HG02970 (cell line): ENCODE measurements at regions not wholly inside any gene's neighbourhood (a gene's known extent, or its start where the extent isn't known, plus 50 kb on each side); places are given as distances from the start of the nearest gene placed in this dataset.
"Not testable (repeated sequence)": the region's sequence is repeated elsewhere in the genome, so short reads cannot be mapped to it uniquely, and the experiment has no call there.

Experiments used
- ATAC-seq: cut with Tn5 transposase; IDR thresholded peaks from one replicate; pipeline ENCODE4 v1.9.1; 2021; ENCODE audit warnings: mild to moderate bottlenecking, moderate library complexity, moderate number of reproducible peaks; ENCODE audit not compliant: unreplicated experiment, low FRiP score

DNA sequence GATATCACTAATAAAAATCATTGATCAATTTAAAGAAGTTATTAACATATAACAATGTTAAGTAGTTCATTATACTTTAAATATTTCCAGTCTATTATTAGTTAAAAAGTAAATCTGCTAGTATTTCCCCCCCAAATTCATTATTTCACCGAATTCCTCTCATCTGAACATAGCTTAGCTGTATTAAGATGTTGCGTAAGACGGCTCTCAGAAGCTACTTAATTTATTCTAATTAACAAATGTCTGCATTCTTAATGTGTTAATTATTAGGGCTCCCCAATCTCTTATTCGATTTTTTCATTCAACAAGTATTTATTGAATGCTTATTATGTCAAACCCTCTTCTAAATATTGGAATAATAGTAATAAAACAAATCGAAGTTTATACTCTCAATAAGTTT is 290.7 kb downstream of the TRIML1 start:
- no peak for ATAC-seq

DNA sequence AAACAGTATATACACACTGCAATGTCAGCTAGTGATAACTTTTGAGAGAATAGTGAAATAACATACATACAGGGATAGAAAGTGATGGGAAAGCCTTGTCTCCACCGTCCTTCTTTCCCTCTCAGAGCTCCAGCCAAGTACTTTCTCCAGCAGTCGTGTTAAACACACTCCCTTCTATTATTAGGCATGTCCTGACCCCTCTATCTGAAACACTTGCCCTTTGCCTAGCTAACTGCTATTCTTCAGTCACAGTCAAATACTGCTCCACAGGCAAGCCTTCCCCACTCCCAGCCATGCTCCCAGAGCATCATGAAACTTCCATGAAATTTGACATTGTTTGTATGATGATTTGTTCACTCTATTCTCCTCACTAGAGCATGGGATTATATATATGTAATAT is 291.1 kb downstream of the TRIML1 start:
- no peak for ATAC-seq

DNA sequence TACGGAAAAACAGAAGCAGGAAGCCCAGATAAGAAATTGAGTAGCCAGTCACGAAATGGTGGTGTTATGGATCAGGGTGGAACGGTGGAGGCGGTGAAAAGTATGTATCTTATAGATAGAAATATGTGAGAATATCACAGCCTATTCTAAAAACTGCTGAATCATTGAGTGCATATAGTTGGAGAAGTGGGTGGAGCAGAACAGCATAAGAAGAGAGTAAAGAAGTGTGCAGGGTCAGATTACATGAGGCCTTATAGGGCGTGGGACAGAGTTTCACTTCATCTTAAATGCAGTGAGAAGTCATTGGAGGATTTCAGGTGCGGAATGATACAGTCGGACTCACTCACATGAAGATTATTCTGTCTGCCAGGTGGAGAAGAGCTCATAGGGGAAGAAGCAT is 293.1 kb downstream of the TRIML1 start:
- ATAC-seq: no peak

- ATAC-seq: no peak
Observed at GRCh38 chr4:188433741-188434315, 294.6 kb downstream of the TRIML1 start.

DNA sequence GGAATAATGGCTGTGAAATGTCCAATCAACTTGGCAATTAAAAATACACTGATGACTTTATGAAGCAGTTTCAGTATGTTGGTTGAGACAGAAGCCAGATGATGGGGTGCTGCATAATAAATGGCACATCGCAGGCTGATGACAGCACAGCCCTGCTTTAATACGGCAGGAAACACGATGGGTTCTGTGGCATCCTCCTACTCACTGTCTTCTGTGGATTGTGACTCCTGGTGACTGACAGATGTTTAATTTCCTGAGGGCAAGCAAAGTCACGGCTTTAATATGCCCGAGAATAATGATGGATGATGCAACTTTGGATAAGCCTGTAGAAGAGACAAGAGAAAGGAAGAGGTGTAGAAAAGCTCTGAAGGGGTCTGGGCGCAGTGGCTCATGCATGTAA is 295.4 kb downstream of the TRIML1 start:
- ATAC-seq: no peak

- no peak for ATAC-seq
Observed at GRCh38 chr4:188435381-188435780, 296.1 kb downstream of the TRIML1 start.

DNA sequence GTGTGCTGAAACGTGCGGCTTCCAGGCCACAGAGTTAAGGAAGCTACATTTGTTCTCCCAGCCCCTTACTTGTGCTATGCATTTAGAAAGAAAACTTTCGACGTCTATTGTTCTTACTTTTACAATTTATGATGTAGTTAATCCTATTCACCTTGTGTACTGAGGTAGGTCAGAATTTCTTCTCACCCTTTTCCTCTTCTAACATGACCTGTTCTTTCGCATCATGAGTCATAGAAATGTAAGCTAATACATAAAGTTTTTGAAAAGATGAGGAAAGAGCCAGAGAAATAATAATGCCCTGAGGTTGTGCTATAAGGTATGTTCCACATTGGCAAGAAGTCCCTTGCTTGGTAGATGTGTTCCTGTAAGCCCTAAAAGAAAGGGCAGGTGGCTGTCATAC is 298.3 kb downstream of the TRIML1 start:
- no peak for ATAC-seq

DNA sequence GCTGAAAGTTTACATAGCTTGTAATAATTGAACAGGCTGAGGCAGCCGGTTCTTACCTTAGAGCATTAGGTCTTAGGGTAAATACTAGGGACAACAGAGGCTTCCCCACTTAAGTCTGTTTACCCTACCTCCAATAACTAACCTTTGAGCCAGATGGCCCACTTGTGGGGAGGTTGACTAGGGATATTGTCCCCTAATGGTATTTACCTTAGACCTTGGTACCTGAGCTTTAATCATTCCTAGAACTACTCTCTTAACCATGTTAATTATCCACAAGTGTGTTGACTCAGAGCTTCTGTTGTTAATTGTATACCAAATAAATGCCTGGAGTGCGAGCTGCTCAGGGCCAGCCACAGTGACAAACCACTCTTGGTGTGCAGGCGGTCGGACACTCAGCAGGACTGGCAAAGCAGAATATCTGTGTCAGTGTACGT is 299.2 kb downstream of the TRIML1 start:
- not testable (repeated sequence) for ATAC-seq

- no peak for ATAC-seq
Observed at GRCh38 chr4:188439641-188440311, 300.5 kb downstream of the TRIML1 start.

GRCh38 chr4:188444500-188444899 is 305.3 kb downstream of the TRIML1 start:
- ATAC-seq: no peak

GRCh38 chr4:188448996-188449395 is 309.8 kb downstream of the TRIML1 start:
- ATAC-seq: not testable (repeated sequence)

DNA sequence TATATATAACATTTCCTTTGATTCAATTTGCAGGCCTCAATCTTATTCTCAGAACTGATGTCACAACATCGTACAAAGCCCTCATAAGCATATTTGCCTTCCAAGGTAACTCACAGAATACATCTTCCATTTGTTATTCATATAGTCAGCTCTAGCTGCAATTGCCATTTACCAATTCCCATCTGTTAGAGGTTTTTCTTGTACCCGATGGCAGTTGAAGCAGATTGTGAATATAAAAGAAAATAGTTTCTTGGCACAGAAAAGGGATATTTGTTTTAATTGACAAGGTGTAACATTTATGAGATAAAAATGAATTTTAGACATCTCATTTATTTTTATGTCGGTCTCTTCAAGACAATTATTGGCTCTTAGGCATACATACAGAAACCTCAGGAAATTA is 311.3 kb downstream of the TRIML1 start:
- ATAC-seq: no peak

GRCh38 chr4:188452097-188452496 is 312.9 kb downstream of the TRIML1 start:
- no peak for ATAC-seq

DNA sequence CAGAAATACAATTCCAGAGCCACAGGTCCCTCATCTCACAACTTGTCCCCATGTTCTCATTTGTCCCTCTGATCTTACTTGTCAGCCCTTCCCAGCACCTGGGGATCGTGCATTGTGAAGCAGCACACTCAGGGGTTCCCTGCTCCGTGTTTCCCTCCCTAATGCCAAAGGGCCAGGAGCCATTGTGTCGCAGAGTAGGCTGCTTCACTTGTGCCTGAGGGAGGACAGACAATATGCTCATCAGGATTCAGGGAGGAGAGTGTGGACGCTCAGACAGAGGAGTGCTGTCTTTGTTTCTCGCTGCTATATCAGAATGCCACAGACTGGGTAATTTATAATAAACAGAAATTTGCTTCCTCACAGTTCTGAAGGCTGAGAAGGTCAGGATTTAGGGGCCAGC is 315.3 kb downstream of the TRIML1 start:
- ATAC-seq: no peak

DNA sequence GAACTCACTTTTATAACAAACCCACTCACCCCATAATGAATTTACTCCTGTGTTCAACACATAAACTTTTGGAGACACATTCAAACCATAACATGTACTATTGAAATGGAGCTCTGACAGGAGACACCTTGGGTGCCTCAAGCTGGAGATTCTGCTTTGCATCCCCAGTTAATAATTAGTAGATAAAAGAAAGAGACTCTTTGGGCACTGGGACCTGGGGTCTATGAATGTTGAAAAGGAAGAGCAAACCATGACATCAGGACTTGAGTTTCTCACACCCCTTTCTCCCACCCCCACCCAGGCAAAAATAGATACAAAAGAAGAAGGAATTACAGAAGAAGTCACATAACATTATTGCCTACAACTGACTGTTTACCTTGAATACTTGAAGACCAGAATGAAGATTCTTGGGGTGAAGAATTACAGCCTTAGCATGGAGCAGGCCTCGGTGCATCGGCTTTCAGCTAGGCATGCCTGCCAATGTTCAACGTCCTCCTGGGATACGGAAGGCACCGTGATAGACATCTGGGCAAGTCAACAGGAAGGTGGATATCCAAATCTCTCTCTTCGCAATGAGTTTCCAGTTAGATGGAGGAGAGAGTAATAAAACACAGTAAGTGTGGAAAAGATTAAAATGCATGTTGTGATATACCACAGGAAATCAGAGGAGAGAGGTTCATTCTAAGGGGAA is 316.0 kb downstream of the TRIML1 start:
- no peak for ATAC-seq

DNA sequence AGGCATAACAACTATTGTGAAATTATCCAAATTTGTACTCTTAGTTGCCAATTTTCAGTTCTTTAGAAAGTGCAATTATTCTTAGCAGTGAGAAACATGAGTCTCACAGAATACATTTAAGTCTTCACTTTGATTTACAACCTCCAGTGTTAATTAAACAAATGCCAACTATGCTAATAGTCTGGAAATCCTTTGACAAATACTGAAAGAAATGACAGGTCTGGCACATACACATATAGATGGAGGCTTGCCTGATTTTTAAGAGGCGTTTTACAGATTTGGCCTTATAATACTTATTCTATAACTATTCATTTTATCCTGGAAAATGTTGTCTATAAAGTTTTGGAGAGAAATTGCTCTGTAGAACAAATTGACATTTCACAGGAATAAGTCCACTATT is 320.1 kb downstream of the TRIML1 start:
- no peak for ATAC-seq

GRCh38 chr4:188463909-188464308 is 324.7 kb downstream of the TRIML1 start:
- no peak for ATAC-seq

DNA sequence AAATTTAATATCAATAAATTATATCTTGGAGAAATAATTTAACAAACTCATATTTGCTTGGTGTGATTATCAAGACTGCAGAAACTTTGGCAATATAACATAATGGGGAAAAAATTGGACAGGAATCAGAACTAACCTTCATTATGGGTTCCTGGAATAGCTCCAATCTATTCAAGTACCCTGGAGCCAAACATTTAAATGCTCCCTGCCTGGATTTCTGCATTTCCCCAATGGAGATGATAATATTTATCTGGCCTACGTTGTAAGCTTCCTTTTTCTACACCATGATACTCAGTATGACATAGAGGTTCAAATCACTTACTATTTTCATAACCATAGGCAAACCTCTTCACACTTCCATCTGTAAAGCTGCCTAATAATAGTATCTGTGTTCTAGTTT is 326.8 kb downstream of the TRIML1 start:
- no peak for ATAC-seq

- no peak for ATAC-seq
Observed at GRCh38 chr4:188484256-188484655, 345.0 kb downstream of the TRIML1 start.

DNA sequence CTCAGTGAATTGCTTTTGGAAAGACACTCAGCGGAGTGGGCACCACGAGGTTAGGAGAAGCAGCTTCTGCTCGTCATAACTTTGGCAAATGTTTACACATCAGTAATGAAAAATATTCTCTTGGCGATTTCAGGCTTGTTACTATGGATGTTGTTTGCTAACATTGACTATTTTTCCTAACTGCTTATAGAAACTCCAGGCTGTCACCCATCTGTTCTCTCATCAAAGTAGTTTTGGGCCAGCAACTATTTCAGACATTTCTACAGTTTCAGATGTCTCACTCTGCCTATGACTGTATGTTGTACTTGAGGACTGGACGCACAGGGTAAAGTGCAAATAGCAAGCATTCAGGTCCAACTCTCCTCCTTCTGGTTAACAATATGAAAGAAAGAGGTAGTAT is 346.7 kb downstream of the TRIML1 start:
- ATAC-seq: no peak

DNA sequence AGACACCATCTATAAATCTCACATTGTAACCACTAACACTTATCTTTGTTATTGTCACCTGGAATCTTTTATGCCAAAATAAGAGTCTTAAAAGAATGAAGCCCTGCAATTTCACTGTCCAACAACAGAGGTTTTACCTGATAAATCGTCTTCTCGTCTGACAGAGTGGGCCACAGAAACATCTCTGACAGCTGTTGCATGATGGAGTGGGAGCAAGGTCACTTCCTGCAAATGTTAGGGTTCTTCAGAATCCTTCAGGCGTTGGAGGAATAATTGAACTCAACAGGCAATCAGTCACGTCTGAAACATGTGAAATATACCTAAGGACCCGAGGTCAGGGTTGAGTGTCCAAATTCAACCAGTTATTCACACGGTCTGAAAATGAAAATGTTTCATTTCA is 353.6 kb downstream of the TRIML1 start:
- ATAC-seq: no peak

DNA sequence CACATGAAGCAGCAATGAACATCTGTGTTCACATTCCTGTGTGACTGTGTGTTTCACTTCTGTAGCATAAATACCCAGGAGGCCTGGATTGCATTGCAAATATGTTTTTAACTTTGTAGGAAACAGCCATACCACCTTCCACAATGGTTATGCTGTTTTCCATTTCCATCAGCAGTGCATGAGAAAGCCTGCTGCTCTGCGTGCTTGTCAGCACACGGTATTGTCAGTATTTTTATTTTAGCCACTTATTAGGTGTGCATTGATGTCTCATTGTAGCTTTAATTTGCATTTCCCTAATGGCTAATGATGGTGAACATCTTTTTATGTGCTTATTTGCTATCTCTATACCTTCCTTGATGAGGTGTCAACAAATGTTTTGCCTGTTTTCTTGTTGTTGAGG is 355.9 kb downstream of the TRIML1 start:
- no peak for ATAC-seq
